SK-N-SH treated with all-trans-retinoic acid at 6 μM for 48 hours (cell line): ENCODE measurements at regions not wholly inside any gene's neighbourhood (a gene's known extent, or its start where the extent isn't known, plus 50 kb on each side); places are given as distances from the start of the nearest gene placed in this dataset.
"Not testable (repeated sequence)": the region's sequence is repeated elsewhere in the genome, so short reads cannot be mapped to it uniquely, and the experiment has no call there.

Experiments
- ATAC-seq: fragments of 200-7000 bp; cut with Tn5 transposase; 3 replicates; pipeline ENCODE4 v1.9.1; 2020; ENCODE audit warnings: mild to moderate bottlenecking, moderate library complexity
- BACH2 ChIP-seq: fragments of 250-450 bp; sonication (Bioruptor Pico); IDR thresholded peaks from 2 replicates; pipeline ENCODE4 v1.9.0; 2021; ENCODE audit warnings: mild to moderate bottlenecking, borderline replicate concordance
- CSDC2 ChIP-seq: fragments of 250-450 bp; sonication (Bioruptor Pico); IDR thresholded peaks from 2 replicates; pipeline ENCODE4 v1.5.0; 2020; ENCODE audit warnings: mild to moderate bottlenecking, moderate library complexity
- ESRRG ChIP-seq: fragments of 250-450 bp; sonication (Bioruptor Pico); IDR thresholded peaks from 2 replicates; pipeline ENCODE4 v1.6.1; 2021; ENCODE audit warnings: mild to moderate bottlenecking
- ISL1 ChIP-seq: fragments of 250-450 bp; sonication (Bioruptor Pico); IDR thresholded peaks from 2 replicates; pipeline ENCODE4 v2.1.2; 2022; ENCODE audit warnings: mild to moderate bottlenecking, moderate library complexity
- OSR1 ChIP-seq: fragments of 250-450 bp; sonication (Bioruptor Pico); IDR thresholded peaks from 2 replicates; pipeline ENCODE4 v1.8.0; 2022; ENCODE audit warnings: moderate library complexity, mild to moderate bottlenecking, inconsistent platforms
- POU6F1 ChIP-seq: fragments of 250-450 bp; sonication (Bioruptor Pico); IDR thresholded peaks from 2 replicates; pipeline ENCODE4 v1.8.0; 2021; ENCODE audit warnings: low read depth, mild to moderate bottlenecking, moderate library complexity, borderline replicate concordance
- PPARA ChIP-seq: fragments of 250-450 bp; sonication (Bioruptor Pico); IDR thresholded peaks from 2 replicates; pipeline ENCODE4 v1.5.0; 2020; ENCODE audit warnings: mild to moderate bottlenecking, borderline replicate concordance
- RARB ChIP-seq: fragments of 250-450 bp; sonication (Bioruptor Pico); IDR thresholded peaks from 2 replicates; pipeline ENCODE4 v1.8.0; 2021; ENCODE audit warnings: mild to moderate bottlenecking, moderate library complexity
- SNAI2 ChIP-seq: fragments of 250-450 bp; sonication (Bioruptor Pico); IDR thresholded peaks from 2 replicates; pipeline ENCODE4 v1.5.0; 2020; ENCODE audit warnings: mild to moderate bottlenecking, moderate library complexity
- TCF4 ChIP-seq: fragments of 250-450 bp; sonication (Bioruptor Pico); IDR thresholded peaks from 2 replicates; pipeline ENCODE4 v1.8.0; 2021; ENCODE audit warnings: mild to moderate bottlenecking, moderate library complexity, borderline replicate concordance
- TOX ChIP-seq: fragments of 250-450 bp; sonication (Bioruptor Pico); IDR thresholded peaks from 2 replicates; pipeline ENCODE4 v1.8.0; 2021; ENCODE audit warnings: mild to moderate bottlenecking, moderate library complexity, borderline replicate concordance
- TSHZ2 ChIP-seq: fragments of 250-450 bp; sonication (Bioruptor Pico); IDR thresholded peaks from 2 replicates; pipeline ENCODE4 v1.5.0; 2020; ENCODE audit warnings: mild to moderate bottlenecking, moderate library complexity
- ZFP3 ChIP-seq: fragments of 250-450 bp; sonication (Bioruptor Pico); IDR thresholded peaks from 2 replicates; pipeline ENCODE4 v1.5.0; 2020; ENCODE audit warnings: mild to moderate bottlenecking, moderate library complexity
- ZFP30 ChIP-seq: fragments of 450-650 bp; formaldehyde crosslinking; IDR thresholded peaks from 2 replicates; pipeline ENCODE4 v1.5.0; 2022; ENCODE audit warnings: mild to moderate bottlenecking, moderate library complexity
- ZNF8 ChIP-seq: fragments of 450-650 bp; formaldehyde crosslinking; IDR thresholded peaks from 2 replicates; pipeline ENCODE4 v1.5.0; 2020; ENCODE audit warnings: mild to moderate bottlenecking, moderate library complexity
- TF ChIP-seq, protein P1 (sequence below): fragments of 250-450 bp; sonication (Bioruptor Pico); IDR thresholded peaks from 2 replicates; pipeline ENCODE4 v1.5.1; 2020; ENCODE audit warnings: low read depth, mild to moderate bottlenecking, moderate library complexity
- TF ChIP-seq, protein P2 (sequence below): fragments of 250-450 bp; sonication (Bioruptor Pico); IDR thresholded peaks from 2 replicates; pipeline ENCODE4 v1.5.1; 2021; ENCODE audit warnings: mild to moderate bottlenecking, moderate library complexity
- TF ChIP-seq, protein P3 (sequence below): fragments of 250-450 bp; sonication (Bioruptor Pico); IDR thresholded peaks from 2 replicates; pipeline ENCODE4 v1.8.0; 2020; ENCODE audit warnings: mild to moderate bottlenecking, moderate library complexity, borderline replicate concordance

DNA sequence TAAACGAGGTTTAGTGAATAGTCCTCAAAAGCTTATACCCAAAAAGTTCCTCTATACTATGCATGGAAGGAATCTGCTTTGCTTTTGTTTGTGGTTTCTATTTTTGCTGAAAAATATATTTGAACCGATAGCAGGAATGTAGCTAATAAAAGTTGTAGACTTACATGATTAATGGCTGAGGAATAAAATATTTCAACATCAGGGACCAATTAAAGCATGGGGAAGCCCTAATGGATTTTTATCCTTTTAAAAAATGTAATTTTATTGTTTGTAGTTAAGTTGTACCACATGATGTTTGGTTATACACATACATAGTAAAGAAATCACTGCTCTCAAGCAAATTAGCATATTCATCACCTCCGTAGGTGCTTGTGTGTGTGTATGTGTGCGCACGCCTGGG, 295.3 kb upstream of the CNTN5 start:
- no peak for TF ChIP-seq TCF4
- peak; percentile 8; the same call in 1 of the 2 replicates for TF ChIP-seq TOX (CRISPR knock-in tag)
- no peak; the same call in 2 of the 3 replicates for ATAC-seq

DNA sequence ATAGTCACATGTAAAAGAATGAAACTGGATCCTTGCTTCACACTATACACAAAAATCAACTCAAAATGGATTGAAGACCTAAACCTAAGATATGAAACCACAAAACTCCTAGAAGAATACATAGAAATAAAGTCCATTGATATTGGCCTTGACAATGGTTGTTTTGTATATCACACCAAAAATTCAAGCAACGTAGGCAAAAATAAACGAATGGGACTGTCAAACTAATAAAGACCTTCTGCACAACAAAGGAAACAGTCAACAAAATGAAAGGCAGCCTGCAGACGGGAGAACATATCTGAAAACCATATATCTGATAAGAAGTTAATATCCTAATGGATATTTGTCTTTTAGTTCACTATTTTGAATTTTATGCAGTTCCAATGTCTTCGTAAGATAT, 292.3 kb upstream of the CNTN5 start:
- no peak for ATAC-seq
- TF ChIP-seq RARB (CRISPR knock-in tag) (no peak), TOX (CRISPR knock-in tag) (no peak), CSDC2 (CRISPR knock-in tag) (no peak)
- TF ChIP-seq, protein P1, sequence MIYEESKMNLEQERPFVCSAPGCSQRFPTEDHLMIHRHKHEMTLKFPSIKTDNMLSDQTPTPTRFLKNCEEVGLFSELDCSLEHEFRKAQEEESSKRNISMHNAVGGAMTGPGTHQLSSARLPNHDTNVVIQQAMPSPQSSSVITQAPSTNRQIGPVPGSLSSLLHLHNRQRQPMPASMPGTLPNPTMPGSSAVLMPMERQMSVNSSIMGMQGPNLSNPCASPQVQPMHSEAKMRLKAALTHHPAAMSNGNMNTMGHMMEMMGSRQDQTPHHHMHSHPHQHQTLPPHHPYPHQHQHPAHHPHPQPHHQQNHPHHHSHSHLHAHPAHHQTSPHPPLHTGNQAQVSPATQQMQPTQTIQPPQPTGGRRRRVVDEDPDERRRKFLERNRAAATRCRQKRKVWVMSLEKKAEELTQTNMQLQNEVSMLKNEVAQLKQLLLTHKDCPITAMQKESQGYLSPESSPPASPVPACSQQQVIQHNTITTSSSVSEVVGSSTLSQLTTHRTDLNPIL (CRISPR knock-in tag): no peak
- TF ChIP-seq, protein P2, sequence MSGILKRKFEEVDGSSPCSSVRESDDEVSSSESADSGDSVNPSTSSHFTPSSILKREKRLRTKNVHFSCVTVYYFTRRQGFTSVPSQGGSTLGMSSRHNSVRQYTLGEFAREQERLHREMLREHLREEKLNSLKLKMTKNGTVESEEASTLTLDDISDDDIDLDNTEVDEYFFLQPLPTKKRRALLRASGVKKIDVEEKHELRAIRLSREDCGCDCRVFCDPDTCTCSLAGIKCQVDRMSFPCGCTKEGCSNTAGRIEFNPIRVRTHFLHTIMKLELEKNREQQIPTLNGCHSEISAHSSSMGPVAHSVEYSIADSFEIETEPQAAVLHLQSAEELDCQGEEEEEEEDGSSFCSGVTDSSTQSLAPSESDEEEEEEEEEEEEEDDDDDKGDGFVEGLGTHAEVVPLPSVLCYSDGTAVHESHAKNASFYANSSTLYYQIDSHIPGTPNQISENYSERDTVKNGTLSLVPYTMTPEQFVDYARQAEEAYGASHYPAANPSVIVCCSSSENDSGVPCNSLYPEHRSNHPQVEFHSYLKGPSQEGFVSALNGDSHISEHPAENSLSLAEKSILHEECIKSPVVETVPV: no peak

DNA sequence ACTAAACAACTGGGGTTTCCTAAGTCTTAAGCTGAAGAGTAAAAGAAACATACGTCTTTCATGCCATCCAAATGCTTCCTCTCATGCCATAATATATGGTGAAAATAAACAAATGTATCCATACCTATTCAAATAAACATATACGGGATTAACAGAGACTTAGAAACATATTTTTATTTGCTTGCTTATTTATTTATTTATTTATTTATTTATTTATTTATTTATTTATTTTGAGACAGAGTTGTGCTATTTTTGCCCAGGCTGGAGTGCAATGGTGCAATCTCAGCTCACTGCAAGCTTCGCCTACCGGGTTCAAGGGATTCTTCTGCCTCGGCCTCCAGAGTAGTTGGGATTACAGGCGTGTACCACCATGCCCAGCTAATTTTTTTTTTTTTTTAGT, 291.6 kb upstream of the CNTN5 start:
- TF ChIP-seq RARB (CRISPR knock-in tag) (no peak), CSDC2 (CRISPR knock-in tag) (no peak), PPARA (CRISPR knock-in tag) (no peak), OSR1 (CRISPR knock-in tag) (no peak), ZFP3 (no peak)
- TF ChIP-seq, protein P1 (CRISPR knock-in tag): no peak
- no peak for ATAC-seq

DNA sequence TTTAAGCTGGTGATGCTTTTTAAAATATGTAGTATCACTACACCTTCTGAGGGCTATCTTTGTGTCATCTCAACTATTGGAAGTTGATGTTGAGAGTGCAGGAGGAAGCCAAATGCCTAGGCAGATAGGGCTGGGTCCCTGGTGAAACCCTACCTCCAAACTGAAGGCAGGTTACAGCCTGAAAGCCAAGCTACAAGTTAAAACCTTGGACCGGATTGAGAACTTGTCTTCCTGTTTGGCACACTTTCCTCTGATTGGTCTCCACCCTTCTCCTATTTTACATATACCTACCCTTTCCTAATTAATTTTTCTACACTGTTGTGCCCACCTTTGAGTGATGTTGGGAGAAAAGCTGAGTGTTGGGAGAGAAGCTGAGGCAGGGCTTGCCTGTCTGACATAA, 287.8 kb upstream of the CNTN5 start:
- no peak for ATAC-seq
- no peak for TF ChIP-seq ZNF8 (CRISPR knock-in tag)
- no peak for TF ChIP-seq ZFP30 (CRISPR knock-in tag)
- TF ChIP-seq ISL1 (CRISPR knock-in tag): no peak
- TF ChIP-seq SNAI2: no peak
- TF ChIP-seq, protein P3, sequence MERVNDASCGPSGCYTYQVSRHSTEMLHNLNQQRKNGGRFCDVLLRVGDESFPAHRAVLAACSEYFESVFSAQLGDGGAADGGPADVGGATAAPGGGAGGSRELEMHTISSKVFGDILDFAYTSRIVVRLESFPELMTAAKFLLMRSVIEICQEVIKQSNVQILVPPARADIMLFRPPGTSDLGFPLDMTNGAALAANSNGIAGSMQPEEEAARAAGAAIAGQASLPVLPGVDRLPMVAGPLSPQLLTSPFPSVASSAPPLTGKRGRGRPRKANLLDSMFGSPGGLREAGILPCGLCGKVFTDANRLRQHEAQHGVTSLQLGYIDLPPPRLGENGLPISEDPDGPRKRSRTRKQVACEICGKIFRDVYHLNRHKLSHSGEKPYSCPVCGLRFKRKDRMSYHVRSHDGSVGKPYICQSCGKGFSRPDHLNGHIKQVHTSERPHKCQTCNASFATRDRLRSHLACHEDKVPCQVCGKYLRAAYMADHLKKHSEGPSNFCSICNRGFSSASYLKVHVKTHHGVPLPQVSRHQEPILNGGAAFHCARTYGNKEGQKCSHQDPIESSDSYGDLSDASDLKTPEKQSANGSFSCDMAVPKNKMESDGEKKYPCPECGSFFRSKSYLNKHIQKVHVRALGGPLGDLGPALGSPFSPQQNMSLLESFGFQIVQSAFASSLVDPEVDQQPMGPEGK (CRISPR knock-in tag): no peak
- no peak for TF ChIP-seq ESRRG (CRISPR knock-in tag)
- TF ChIP-seq TSHZ2 (CRISPR knock-in tag): no peak
- no peak for TF ChIP-seq OSR1 (CRISPR knock-in tag)
- TF ChIP-seq CSDC2 (CRISPR knock-in tag): no peak
- no peak for TF ChIP-seq POU6F1 (CRISPR knock-in tag)
- no peak for TF ChIP-seq RARB (CRISPR knock-in tag)
- TF ChIP-seq BACH2: no peak
- TF ChIP-seq, protein P1 (CRISPR knock-in tag): no peak
- TF ChIP-seq ZFP3: no peak
- no peak for TF ChIP-seq TCF4

GRCh38 chr11:98733378-98733777, 287.4 kb upstream of the CNTN5 start:
- ATAC-seq: not testable (repeated sequence)
